ENCODE measurements at regions not wholly inside any gene's neighbourhood (a gene's known extent, or its start where the extent isn't known, plus 50 kb on each side); places are given as distances from the start of the nearest gene placed in this dataset.
"Not testable (repeated sequence)": the region's sequence is repeated elsewhere in the genome, so short reads cannot be mapped to it uniquely, and the experiment has no call there.

DNA sequence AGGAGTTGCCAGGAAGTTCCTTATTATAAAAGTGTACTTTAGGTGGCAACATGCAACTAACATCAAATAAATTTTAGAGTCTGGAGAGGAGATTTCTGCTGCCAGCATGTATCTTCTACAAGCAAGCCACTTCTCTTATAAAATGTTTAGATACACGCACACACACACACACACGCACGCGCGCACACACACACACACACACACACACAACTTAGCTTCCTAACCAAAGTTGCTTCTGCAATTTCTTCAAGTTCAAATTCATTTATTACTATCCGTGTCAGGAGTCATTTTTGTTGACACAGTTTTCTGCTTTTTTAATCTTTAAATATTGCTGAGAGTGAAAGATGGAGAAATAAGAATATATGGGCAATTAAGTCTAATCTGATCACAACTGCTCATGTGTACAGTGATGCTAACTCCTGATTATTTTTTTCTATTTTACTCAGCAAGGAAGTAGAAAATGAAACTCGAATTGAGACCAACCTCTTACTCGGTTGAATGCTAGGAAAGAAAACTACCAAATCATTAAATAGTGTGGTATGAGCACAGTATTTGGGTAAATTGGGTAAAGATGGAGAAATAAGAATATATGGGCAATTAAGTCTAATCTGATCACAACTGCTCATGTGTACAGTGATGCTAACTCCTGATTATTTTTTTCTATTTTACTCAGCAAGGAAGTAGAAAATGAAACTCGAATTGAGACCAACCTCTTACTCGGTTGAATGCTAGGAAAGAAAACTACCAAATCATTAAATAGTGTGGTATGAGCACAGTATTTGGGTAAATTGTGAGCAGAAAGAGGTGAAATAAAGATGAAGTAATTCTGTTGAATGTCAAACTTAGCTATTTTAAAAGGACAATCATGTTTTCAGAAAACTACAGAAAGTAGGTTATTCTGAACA is 554.1 kb upstream of the MBL2 start:
- not testable (repeated sequence) for DNase-seq

DNA sequence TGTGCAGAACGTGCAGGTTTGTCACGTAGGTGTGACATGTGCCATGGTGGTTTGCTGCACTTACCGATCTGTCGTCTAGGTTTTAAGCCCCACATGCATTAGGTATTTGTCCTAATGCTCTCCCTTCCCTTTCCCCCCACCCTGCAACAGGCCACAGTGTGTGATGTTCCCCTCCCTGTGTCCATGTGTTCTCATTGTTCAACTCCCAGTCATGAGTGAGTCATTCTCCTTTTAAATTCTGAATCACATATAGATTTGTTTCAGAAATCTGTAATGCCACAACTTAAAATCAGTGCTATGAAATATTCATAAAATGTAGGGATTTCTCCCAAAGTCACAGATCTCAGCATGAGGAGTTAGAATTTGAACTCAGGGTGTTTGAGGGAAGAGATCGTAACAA is 552.5 kb upstream of the MBL2 start:
- no peak for DNase-seq

DNA sequence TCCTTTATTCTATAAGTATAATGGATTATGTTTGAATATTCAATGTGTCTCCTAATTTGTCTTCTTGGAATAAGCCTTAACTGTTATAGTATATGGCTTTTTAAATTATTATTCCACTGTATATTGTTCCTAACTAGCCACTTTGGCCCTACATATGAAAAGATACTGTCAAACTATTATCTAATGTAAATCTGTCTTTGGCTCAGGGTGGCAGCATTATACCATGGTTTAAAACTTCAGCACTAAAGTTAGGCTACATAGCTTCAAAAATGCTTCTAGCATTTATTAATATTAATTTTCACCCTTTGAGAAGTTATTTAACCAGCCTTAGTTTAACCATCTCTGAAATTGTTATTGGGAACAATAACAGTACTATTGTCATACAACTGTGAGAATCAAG is 543.1 kb upstream of the MBL2 start:
- DNase-seq, result no peak

DNA sequence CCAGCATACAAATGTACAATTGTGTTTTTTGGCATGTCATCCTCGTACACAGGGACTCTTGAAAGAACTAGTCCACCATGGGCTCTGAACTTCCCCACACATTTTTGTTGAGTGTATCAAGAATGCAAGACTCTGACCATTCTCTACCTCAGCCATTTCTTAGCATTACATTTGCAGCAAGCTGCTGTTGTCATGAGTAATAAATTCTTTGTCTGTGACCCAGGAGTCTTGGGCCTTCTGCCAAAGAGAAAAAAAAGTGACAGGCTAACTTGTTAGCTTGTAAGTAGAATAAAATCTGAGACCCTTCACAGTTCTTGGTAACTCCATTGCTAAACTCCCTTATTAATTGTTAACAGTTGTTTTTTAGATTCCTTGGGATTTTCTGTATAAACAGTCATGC is 542.3 kb upstream of the MBL2 start:
- DNase-seq, result no peak

DNA sequence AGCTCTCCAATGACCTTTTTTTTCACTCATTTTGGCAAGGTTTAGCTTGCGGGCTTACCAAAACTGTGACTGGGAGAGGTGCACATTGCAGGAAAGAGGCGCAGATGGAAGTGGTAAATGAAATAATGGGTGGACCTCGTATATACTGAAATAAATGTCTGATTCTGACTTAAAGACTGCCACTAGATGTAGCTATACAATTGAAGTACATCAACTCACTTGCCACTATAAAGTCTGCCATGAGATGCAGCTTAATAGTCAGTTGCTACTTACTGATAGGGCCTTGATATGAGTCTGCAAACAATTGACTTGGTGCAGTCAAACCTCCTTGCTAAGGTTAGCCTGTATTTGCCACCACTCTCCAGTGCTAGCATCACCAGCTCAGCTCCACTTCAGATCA is 525.9 kb upstream of the MBL2 start:
- no peak for DNase-seq

DNA sequence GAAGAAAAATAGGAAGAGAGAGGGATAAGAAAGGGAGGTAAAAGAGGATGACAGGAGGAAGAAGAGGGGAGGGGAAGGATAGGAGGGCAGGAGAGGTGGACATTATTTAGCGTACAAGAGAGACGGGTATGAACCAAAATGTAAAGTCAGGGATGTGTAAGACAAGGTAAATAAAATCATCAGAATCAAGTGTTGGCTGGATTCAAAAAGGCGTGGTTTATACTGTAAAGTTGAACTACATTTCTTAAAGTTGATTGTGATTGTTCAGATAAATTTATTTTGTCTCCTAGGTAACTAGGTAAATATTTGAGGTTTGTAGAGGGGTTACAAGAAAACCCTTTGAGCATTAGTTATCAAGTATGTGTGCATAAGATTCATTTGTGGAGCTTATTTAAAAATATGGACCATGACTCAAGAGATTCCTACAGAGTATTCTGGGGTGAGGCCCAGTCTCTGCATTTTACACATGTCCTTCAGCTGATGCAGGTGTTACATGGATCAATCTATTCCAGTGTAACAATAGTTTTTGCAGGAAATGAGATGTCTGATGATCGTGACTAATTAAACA is 512.1 kb upstream of the MBL2 start:
- no peak for DNase-seq

DNA sequence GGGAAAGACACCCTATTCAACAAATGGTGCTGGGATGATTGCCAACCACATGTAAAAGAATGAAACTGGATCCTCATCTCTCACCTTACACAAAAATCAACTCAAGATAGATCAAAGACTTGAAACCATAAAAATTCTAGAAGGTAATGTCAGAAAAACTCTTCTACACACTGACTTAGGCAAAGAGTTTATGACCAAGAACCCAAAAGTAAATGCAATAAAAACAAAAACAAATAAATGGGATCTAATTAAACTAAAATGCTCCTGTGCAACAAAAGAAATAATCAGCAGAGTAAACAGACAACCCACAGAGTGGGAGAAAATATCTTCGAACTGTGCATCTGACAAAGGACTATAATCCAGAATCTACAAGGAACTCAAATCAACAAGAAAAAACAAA is 504.2 kb upstream of the MBL2 start:
- no peak for DNase-seq

DNA sequence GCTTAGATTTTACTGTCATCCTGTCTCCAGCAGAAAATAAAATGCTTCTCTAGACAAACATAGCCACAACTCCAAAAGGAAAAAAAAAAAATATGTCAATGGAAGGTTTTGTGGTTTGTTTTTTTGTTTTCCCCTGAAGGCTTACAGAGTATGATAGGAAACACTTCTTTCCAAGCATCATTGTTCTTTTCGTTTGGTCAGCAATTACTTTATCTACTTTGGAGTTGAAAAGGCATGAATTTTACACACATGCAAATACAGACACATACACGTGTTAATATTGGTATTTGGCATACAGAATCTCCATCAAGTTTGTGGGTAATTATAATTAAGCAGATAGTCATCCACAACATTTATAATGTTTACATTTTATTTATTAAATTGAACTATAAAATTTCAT is 496.9 kb upstream of the MBL2 start:
- DNase-seq, result no peak

DNA sequence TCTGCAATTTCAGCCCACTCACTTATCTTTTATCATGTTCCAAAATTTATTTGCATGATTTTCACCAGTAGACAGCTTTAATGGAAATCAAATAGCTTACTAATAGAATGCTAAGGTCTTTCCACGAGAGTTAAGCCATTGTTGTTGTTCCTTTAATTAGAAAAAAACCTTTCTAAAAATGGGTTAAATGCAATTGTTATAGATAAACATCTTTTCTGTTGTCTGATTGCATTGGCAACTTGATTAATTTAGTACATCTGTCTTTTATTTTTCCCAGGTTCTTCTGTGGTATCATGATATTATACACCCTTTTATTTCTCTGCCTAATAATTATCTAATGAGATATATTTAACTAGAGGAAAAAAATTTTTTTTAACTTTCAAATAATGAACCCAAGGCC is 487.6 kb upstream of the MBL2 start:
- DNase-seq, result no peak

DNA sequence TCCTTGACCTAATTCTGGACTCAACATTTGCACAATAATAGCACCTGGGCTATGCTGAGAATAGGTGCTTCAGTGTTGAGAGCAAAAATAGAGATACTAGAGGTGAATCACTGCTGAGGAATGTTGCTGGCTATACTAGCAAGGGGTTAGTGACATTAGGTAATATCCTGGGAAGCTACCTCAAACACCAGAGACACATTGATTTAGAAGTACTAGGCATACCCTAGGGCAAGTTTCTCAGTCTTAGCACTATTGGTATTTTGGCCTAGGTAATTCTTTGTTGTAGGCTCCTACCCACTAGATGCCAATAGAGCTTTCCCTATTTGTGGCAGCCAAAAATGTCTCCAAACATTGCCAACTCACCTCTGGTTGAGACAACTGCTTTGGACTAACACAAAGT is 484.0 kb upstream of the MBL2 start:
- no peak for DNase-seq

DNA sequence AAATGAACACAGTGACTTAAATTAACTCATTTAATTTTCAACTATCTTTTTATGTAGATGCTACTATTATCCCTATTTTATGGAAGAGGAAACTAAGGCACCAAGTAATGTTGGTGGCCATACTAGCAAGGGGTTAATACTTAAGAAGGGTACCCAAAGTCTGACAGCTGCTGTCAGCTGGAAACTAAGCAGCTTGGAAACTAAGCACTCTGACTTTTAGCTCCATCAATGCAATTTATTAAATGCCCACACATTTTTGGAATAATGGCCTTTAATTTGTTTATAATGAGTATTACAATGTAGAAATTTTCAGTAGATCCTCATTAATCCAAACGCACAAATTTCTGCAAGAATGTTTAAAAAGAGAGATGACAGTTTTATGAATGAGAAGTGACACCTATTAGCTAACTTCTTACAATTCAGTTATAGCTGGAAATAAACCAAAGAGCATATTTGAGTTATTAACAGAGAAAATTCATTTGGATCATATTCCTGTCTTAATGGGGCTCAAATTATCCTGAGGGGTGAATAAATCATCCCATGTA is 483.1 kb upstream of the MBL2 start:
- DNase-seq, result no peak

DNA sequence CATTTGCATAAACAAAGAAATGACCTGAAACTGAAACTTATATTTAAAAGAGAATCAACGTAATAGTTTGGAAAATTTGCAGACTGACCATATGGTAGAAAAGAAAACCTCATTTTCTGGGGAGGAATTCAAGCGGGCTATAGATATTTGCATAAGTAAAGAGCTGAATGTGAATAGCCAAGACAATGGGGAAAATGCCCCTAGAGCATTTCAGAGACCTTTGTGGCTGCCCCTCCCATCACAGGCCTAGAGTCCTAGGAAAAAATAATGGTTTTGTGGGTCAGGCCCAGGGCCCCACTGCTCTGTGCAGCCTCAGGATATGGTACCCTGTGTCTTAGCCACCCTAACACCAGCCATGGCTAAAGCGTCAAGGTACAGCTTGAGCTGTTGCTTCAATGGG is 480.6 kb upstream of the MBL2 start:
- no peak for DNase-seq

DNA sequence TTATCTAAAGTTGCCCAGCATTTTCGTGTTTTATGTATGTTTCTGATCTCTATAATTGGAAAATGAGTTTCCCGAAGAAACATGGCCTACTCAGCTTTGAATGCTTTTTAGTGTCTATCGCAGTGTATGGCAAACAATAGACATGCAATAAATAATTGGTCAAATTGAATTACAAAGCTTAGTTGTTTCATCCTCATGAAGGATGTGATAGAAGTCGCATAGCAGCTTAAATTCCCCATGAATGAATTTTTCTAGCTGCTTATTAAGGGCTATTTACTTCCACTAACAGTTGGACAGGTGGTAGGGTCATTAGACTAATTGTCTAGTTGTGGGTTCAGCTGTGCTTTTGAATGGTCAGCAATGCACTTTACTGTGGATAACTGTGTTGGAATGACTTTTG is 467.3 kb upstream of the MBL2 start:
- no peak for DNase-seq

DNA sequence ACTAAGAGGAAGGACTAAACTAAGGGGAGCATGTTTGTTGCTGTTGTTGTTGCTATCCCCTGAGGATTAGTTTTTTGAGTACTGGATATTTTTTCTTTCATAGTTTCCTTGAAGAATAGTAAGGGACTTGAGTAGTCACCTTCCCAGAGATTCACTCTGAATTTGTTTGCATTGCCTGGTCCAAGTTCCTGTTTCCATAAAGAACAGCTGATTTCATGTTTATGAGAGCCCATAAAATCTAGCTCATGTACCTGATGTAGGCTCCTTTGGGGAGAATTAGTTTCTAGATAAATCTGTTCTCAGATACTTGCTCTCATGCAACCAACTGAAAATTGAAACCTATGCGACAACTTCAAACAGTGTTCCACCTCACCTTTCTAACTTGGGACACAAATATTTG is 464.4 kb upstream of the MBL2 start:
- DNase-seq, result no peak

DNA sequence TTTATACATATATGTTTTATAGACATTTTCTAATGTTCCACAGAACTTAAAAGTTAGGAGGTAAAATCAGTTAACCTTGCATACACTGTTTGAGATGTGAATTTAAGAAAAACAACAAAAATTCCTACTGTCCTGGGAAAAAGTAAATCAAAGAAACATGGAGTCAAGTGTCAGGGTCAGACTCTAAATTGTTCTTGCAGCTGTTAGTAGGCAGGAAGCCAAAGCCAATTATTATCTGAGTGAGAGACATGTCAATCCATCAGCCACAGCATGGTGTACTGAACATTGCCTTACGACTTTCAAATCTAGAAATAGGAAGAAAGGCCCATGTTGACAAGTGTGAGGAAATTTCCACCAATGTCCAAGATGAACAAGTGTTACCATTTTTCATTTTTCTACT is 461.2 kb upstream of the MBL2 start:
- DNase-seq, result no peak

DNA sequence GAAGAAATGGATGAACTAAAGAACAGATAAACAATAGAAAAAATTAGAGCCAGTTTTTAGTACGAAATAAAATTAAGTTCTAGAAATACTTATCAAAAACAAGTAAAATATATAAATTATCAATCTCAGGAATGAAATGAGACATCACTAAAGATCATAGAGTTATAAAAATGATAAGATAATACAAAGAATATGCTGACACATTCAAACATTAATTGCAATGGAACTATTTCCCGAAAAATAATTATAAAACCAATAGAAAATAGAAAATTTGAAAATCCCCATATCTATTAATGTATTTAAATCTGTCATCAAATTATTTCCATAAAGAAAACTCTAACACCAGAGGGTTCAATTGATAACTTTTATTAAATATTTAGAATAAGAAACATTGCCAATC is 458.1 kb upstream of the MBL2 start:
- no peak for DNase-seq

DNA sequence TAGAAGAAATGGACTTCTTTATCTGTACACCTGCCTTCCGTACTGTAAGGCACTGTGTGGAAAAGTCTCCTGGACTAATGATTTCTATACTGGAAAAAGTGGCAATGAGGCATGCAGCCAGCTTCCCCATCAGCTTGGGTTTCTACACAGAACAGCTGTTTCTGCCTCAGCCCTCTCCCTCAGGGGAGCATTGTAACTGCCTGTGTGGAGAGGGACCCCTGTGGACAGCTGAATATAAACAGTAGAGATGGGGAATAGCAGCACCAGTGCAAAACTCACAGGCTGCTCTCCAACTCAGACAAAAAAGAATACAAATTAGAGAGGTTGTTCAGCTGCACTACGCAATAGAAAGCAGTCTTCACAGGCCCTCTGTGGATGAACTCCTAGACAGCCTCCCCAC is 451.3 kb upstream of the MBL2 start:
- no peak for DNase-seq

DNA sequence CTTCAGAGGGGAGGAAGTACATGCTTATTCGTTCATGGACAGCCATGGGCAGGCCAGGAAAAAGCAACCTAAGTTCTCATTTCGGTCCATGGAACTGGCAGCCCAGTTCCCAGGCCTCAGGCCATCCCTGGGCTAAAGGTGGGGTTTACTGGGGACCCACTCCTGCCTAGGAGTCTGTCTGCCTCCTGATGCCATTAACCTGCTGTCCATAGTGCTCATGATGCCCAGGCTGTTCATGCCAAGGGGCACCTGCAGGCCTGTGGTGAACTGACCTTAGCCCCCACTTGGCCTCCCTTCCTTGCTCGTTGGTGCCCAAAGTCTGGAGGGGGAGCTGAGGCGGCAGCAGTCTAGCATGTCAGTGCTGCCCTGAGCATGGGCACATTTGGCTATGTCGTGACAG is 450.2 kb upstream of the MBL2 start:
- DNase-seq, result no peak

DNA sequence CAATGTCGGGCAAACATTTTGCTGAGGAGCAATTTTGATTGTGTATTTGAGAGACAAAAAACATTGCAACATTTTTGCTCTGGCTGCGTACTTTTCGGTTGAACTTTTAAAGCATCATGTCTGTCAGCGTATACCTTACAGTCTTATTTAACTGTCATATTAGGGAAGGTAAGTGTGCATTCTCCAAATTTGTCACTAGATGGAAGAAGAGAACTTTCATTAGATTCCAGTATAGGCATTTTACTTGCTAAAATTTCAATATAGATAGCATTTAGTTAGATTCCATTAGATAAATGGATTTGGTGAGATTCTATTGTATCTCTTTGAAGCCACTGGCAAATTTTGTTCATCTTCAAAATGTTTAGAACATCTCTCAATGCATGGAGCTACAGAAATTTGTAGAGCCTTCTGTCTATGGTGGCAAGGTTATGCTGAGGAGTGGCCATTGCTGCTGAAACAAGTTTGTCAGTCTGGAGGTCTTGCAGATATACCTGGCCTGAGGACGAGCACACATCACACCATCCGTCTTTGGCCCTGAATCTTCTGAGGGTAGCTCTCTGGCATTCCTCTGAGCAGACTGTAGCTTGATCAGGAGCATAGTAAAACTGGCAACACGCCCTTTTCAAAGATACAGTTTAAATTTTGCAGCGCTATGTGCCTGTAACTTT is 437.5 kb upstream of the MBL2 start:
- no peak for DNase-seq

DNA sequence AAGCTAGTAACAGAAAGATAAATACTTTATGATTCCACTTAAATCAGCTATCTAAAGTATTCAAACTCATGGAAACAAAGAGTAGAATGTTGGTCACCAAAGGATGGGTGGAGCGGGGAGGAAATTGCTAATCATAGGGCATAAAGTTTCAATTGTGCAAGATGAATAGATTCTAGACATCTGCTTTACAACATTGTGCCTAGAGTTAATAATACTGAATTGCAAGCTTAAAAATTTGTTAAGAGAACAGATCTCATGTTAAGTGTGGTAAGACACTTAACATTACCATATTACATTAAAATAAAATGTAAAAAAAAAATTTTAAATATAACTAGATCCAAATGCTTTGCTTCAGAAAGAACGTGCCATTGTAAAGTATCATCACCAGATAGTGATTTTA is 411.1 kb upstream of the MBL2 start:
- DNase-seq, result no peak

DNA sequence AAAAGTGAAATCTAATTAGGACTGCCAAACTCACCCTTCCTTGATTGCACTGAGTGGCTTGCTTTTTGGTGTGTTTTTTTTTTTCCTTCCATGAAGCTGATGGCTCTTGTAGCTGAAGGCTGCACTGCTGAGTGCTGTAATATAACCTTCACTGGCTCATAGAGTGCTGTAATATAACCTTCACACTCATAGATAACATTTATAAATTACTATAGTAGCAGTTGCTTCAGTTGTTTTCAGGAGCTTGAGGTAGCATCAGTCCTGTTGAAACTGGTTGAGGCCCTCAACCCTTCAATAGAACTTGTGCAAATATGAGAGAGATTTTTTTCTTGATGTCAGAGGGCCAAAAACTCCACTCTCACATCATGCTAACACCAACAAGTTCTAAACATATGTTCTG is 404.9 kb upstream of the MBL2 start:
- no peak for DNase-seq

DNA sequence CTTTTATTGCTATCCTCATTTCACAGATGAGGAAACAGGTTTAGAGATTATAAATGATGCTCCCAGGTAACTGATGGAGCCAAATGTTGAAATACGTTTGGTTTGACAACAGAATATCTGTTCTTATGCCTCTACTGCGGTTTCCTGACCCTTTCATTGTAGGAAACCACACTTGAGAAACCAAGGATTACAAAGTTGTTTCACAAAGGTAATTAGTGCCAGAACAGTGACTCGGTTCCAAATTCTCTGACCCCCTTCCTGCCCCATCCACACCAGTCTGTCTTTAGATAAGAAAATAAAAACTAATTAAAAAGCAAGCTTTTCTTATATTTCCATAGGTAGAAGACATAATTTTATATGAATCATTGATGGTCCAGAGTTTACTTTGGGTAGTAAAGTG is 393.7 kb upstream of the MBL2 start:
- no peak for DNase-seq

DNA sequence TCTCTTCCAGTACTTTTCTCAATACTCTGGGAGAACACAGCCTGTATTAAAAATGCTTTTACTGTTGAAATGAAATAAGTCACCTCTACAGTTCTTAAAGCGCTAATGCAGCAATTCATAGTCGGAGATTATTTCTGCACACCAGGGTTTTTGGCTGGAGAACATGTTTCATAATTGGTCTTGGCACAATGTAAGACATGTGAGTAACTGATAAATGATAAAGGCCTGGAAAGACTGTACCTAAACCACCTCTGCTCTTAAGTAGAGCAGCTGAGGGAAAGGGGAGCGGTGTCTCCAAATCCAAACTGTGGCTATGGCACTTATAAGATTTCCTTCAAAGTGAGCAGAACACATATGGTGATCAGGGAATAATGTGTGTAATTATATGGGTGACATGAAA is 390.3 kb upstream of the MBL2 start:
- no peak for DNase-seq

DNA sequence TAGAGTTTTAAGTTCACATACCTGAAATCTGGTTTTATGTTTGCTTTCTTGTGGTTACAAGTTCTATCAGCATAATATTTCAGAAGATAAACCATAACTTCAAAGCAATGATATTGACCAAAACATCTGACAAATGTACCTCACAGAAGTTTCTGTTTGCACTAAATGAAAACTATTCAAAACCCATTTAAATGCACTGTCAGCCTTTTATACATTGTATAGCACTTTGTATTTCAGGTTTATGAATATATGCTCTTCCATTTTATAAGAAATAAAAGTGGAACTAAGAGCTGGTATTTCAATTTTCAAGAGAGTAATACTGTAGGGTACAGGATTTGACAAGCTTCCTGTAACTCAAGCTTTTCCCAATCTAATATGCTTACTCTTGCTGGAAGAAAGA is 388.6 kb upstream of the MBL2 start:
- no peak for DNase-seq

All from activated T-cell treated with anti-CD3 and anti-CD28 coated beads, Interleukin-2, amount 50 U/mL, for 48 hours (primary cell).